ENCODE measurements at regions not wholly inside any gene's neighbourhood (a gene's known extent, or its start where the extent isn't known, plus 50 kb on each side); places are given as distances from the start of the nearest gene placed in this dataset.

DNA sequence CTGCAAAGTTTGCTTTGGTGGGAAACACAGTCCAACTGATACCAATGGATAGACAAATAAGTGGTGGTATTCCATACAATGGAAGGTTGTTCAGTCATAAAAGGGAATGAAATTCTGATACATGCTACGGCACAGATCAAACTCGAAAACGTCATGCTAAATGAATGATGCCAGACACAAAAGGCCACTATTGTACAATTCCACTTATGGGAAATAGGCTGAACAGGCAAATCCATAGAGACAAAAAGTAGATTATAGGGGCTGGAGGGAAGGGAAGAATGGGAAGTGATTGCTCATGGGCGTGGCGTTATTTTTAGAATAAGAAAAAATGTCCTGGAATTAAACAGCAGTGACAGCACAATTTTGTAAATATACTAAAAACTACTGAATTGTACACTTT, 66.0 kb upstream of the FOXK1 start:
- DNase-seq, result no peak
- no peaks in the 10 kb centered on the region for H3K9me3 ChIP-seq (ENCODE audit: control insufficient read depth, low read depth, low read length)
- H3K4me3 Mint-ChIP-seq, result no peak overlapping the region
- no peak overlapping the region for H2BK120ac ChIP-seq (ENCODE audit: low read depth, low read length, poor library complexity, severe bottlenecking)
- H3K27ac ChIP-seq (ENCODE audit: insufficient read length, low read depth, low read length), result no peak overlapping the region
- no peak overlapping the region for H2BK12ac ChIP-seq (ENCODE audit: insufficient read length, low read depth, low read length)
- no peaks in the 10 kb centered on the region for H3K23me2 ChIP-seq (ENCODE audit: insufficient read length, low read depth, low read length, poor library complexity, severe bottlenecking)
- H3K79me1 ChIP-seq (ENCODE audit: insufficient read depth, low read depth, low read length, poor library complexity, severe bottlenecking), result no peaks in the 10 kb centered on the region
- no peak overlapping the region for H3K18ac ChIP-seq (ENCODE audit: insufficient read length, low read depth, low read length)
- H2AFZ ChIP-seq (ENCODE audit: low read length), result no peak overlapping the region
- H2BK5ac ChIP-seq (ENCODE audit: insufficient read length, low read length), result no peak overlapping the region
- no peak overlapping the region for H4K8ac ChIP-seq (replicated peaks; ENCODE audit: insufficient read length, low read depth, low read length)
- no peak overlapping the region for H3K23ac ChIP-seq (ENCODE audit: insufficient read length, low read depth, low read length)
- peaks cover 12% of the 10 kb centered on the region for H3K27me3 Mint-ChIP-seq (ENCODE audit: low read depth)
- no peak overlapping the region for H2BK20ac ChIP-seq (ENCODE audit: low read depth, low read length, poor library complexity, severe bottlenecking)
- no peaks in the 10 kb centered on the region for H3K79me2 ChIP-seq (ENCODE audit: insufficient read depth, low read length)
- H3K4ac ChIP-seq (ENCODE audit: low read depth, low read length), result no peak overlapping the region
- no peaks in the 10 kb centered on the region; a peak in 1 of 7 replicates for H3K36me3 Mint-ChIP-seq (ENCODE audit: insufficient read depth in 1 of 3, low read depth in 3 of 3)
- H3K14ac ChIP-seq (ENCODE audit: insufficient read depth, low read length), result no peak overlapping the region
- no peaks in the 10 kb centered on the region for H4K20me1 ChIP-seq (ENCODE audit: control insufficient read depth, insufficient read depth, insufficient read length)
- peaks cover 14% of the 10 kb centered on the region in 2 experiments for H3K4me1 Mint-ChIP-seq
- no peak overlapping the region for H3T11ph ChIP-seq (ENCODE audit: low read length)
- no peak overlapping the region for H4K5ac ChIP-seq (ENCODE audit: insufficient read length, low read depth, low read length)
- no peaks in the 10 kb centered on the region for H3K4me1 ChIP-seq (ENCODE audit: insufficient read depth, low read length)
- no peak overlapping the region for H3K27ac Mint-ChIP-seq
- no peak overlapping the region for H3K56ac ChIP-seq (ENCODE audit: insufficient read length, low read depth, low read length)
- no CpG with 5 or more reads among the region's 5 CpGs for WGBS (ENCODE audit: extremely low coverage, insufficient read length, low lambda C conversion rate)
- H3K4me2 ChIP-seq (ENCODE audit: insufficient read depth, insufficient read length, low read length), result no peak overlapping the region
- H4K91ac ChIP-seq (ENCODE audit: insufficient read length, low read depth, low read length), result no peak overlapping the region
- H3K9ac ChIP-seq (ENCODE audit: extremely low read depth, insufficient read length, low read length), result no peak overlapping the region
- H3K9me3 Mint-ChIP-seq, result peaks cover under 1 to 25% of the 10 kb centered on the region in 2 experiments; a peak in 1 of 5 replicates
- TF ChIP-seq, protein P1, sequence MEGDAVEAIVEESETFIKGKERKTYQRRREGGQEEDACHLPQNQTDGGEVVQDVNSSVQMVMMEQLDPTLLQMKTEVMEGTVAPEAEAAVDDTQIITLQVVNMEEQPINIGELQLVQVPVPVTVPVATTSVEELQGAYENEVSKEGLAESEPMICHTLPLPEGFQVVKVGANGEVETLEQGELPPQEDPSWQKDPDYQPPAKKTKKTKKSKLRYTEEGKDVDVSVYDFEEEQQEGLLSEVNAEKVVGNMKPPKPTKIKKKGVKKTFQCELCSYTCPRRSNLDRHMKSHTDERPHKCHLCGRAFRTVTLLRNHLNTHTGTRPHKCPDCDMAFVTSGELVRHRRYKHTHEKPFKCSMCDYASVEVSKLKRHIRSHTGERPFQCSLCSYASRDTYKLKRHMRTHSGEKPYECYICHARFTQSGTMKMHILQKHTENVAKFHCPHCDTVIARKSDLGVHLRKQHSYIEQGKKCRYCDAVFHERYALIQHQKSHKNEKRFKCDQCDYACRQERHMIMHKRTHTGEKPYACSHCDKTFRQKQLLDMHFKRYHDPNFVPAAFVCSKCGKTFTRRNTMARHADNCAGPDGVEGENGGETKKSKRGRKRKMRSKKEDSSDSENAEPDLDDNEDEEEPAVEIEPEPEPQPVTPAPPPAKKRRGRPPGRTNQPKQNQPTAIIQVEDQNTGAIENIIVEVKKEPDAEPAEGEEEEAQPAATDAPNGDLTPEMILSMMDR (conservative IDR thresholded peaks at IDR 0.05), result no peak
- H2AK5ac ChIP-seq (ENCODE audit: insufficient read length, low read length), result no peak overlapping the region
- H2BK15ac ChIP-seq (ENCODE audit: low read depth, low read length), result no peak overlapping the region
- no peaks in the 10 kb centered on the region for H3K27me3 ChIP-seq (ENCODE audit: insufficient read depth, low read length)

Data from H9 (cell line).